ENCODE measurements at regions not wholly inside any gene's neighbourhood (a gene's known extent, or its start where the extent isn't known, plus 50 kb on each side); places are given as distances from the start of the nearest gene placed in this dataset.

- ATAC-seq (peak; percentile 48), FAIRE-seq (no peak), DNase-seq (ENCODE audit: low read depth, low spot score) (no peak)
- TF ChIP-seq BRCA1 (IDR thresholded peaks at IDR 0.05; ENCODE audit: low read depth, low read length) = no peak
- TF ChIP-seq, protein P1, sequence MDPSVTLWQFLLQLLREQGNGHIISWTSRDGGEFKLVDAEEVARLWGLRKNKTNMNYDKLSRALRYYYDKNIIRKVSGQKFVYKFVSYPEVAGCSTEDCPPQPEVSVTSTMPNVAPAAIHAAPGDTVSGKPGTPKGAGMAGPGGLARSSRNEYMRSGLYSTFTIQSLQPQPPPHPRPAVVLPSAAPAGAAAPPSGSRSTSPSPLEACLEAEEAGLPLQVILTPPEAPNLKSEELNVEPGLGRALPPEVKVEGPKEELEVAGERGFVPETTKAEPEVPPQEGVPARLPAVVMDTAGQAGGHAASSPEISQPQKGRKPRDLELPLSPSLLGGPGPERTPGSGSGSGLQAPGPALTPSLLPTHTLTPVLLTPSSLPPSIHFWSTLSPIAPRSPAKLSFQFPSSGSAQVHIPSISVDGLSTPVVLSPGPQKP (IDR thresholded peaks at IDR 0.05; ENCODE audit: low read depth, low read length) = no peak
- TF ChIP-seq SIN3A (IDR thresholded peaks at IDR 0.05; ENCODE audit: low read depth, low read length) = no peak
- TF ChIP-seq KDM1A (IDR thresholded peaks at IDR 0.05; ENCODE audit: borderline replicate concordance) = no peak
- TF ChIP-seq, protein P2, sequence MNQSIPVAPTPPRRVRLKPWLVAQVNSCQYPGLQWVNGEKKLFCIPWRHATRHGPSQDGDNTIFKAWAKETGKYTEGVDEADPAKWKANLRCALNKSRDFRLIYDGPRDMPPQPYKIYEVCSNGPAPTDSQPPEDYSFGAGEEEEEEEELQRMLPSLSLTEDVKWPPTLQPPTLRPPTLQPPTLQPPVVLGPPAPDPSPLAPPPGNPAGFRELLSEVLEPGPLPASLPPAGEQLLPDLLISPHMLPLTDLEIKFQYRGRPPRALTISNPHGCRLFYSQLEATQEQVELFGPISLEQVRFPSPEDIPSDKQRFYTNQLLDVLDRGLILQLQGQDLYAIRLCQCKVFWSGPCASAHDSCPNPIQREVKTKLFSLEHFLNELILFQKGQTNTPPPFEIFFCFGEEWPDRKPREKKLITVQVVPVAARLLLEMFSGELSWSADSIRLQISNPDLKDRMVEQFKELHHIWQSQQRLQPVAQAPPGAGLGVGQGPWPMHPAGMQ (IDR thresholded peaks at IDR 0.05; ENCODE audit: borderline replicate concordance) = no peak
- no peak for TF ChIP-seq NBN (IDR thresholded peaks at IDR 0.05)
- TF ChIP-seq, protein P3, sequence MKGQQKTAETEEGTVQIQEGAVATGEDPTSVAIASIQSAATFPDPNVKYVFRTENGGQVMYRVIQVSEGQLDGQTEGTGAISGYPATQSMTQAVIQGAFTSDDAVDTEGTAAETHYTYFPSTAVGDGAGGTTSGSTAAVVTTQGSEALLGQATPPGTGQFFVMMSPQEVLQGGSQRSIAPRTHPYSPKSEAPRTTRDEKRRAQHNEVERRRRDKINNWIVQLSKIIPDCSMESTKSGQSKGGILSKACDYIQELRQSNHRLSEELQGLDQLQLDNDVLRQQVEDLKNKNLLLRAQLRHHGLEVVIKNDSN (IDR thresholded peaks at IDR 0.05; ENCODE audit: borderline replicate concordance, extremely low read length, insufficient read depth, low read depth, low read length) = no peak
- TF ChIP-seq, protein P4, sequence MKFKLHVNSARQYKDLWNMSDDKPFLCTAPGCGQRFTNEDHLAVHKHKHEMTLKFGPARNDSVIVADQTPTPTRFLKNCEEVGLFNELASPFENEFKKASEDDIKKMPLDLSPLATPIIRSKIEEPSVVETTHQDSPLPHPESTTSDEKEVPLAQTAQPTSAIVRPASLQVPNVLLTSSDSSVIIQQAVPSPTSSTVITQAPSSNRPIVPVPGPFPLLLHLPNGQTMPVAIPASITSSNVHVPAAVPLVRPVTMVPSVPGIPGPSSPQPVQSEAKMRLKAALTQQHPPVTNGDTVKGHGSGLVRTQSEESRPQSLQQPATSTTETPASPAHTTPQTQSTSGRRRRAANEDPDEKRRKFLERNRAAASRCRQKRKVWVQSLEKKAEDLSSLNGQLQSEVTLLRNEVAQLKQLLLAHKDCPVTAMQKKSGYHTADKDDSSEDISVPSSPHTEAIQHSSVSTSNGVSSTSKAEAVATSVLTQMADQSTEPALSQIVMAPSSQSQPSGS (IDR thresholded peaks at IDR 0.05; ENCODE audit: low read length) = no peak
- no peak for TF ChIP-seq SMC3 (IDR thresholded peaks at IDR 0.05; ENCODE audit: borderline replicate concordance, low read length)
- no peak for TF ChIP-seq ZNF24 (IDR thresholded peaks at IDR 0.05)
- no peak for TF ChIP-seq IRF4 (IDR thresholded peaks at IDR 0.05; ENCODE audit: low read depth, low read length)
- TF ChIP-seq TCF12 (IDR thresholded peaks at IDR 0.05; ENCODE audit: low read depth, low read length) = no peak
- TF ChIP-seq BACH1 (IDR thresholded peaks at IDR 0.05; ENCODE audit: borderline replicate concordance) = no peak
- TF ChIP-seq, protein P5, sequence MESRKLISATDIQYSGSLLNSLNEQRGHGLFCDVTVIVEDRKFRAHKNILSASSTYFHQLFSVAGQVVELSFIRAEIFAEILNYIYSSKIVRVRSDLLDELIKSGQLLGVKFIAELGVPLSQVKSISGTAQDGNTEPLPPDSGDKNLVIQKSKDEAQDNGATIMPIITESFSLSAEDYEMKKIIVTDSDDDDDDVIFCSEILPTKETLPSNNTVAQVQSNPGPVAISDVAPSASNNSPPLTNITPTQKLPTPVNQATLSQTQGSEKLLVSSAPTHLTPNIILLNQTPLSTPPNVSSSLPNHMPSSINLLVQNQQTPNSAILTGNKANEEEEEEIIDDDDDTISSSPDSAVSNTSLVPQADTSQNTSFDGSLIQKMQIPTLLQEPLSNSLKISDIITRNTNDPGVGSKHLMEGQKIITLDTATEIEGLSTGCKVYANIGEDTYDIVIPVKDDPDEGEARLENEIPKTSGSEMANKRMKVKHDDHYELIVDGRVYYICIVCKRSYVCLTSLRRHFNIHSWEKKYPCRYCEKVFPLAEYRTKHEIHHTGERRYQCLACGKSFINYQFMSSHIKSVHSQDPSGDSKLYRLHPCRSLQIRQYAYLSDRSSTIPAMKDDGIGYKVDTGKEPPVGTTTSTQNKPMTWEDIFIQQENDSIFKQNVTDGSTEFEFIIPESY (IDR thresholded peaks at IDR 0.05) = no peak
- TF ChIP-seq SREBF1 (IDR thresholded peaks at IDR 0.05; ENCODE audit: low read length) = no peak
- TF ChIP-seq HCFC1 (IDR thresholded peaks at IDR 0.05; ENCODE audit: low read length) = no peak
- no peak for TF ChIP-seq MTA3 (IDR thresholded peaks at IDR 0.05; ENCODE audit: borderline replicate concordance, low read length)
- no peak for TF ChIP-seq NRF1 (conservative IDR thresholded peaks at IDR 0.05; ENCODE audit: low read depth, low read length)
- TF ChIP-seq HDAC2 (IDR thresholded peaks at IDR 0.05) = no peak
- Histone ChIP-seq H3K4me1 (ENCODE audit: control insufficient read depth, insufficient read depth, low read length) (no peaks in the 10 kb centered on the region), H3K27ac (ENCODE audit: control insufficient read depth, insufficient read depth) (no peak overlapping the region), H3K9ac (ENCODE audit: control insufficient read depth, insufficient read depth, low read length) (no peak overlapping the region), H3K27me3 (replicated peaks in 1 of 2; ENCODE audit: control insufficient read depth in 2 of 2, insufficient read depth in 2 of 2, low read length in 1 of 2) (no peaks in the 10 kb centered on the region), H3K4me2 (ENCODE audit: control insufficient read depth, insufficient read depth) (no peak overlapping the region), H3K79me2 (ENCODE audit: control insufficient read depth, insufficient read depth, low read length) (no peaks in the 10 kb centered on the region), H3K9me3 (replicated peaks; ENCODE audit: control insufficient read depth, insufficient read depth, low read length) (no peaks in the 10 kb centered on the region), H3K4me3 (no peak overlapping the region), H2AFZ (ENCODE audit: control insufficient read depth, low read depth, low read length) (no peak overlapping the region), H4K20me1 (ENCODE audit: control insufficient read depth, insufficient read depth) (no peaks in the 10 kb centered on the region), H3K36me3 (ENCODE audit: control insufficient read depth in 2 of 2, insufficient read depth in 2 of 2, low read length in 1 of 2) (no peaks in the 10 kb centered on the region)
- ChIA-PET CTCF (no interaction called here), RAD21 (ENCODE audit: unreplicated experiment) (no interaction called here), SMC1A (ENCODE audit: uncharacterized antibody, unreplicated experiment) (no interaction called here), POLR2A (no interaction called here)
- WGBS (ENCODE audit: insufficient coverage, insufficient replicate concordance, low lambda C conversion rate, missing lambda C conversion rate) = 51% methylated on average over 10 of the region's 10 CpGs
- intact Hi-C loops (cut with micrococcal nuclease; ENCODE audit: unreplicated experiment) (no loop called here), in situ Hi-C loops (cut with MboI) (no loop called here)
- BruUV-seq (replicated peaks) = no TSS peak
Observed at GRCh38 chr10:21327289-21327993, 198.0 kb downstream of the SKIDA1 start.
